ENCODE measurements at regions not wholly inside any gene's neighbourhood (a gene's known extent, or its start where the extent isn't known, plus 50 kb on each side); places are given as distances from the start of the nearest gene placed in this dataset.

DNA sequence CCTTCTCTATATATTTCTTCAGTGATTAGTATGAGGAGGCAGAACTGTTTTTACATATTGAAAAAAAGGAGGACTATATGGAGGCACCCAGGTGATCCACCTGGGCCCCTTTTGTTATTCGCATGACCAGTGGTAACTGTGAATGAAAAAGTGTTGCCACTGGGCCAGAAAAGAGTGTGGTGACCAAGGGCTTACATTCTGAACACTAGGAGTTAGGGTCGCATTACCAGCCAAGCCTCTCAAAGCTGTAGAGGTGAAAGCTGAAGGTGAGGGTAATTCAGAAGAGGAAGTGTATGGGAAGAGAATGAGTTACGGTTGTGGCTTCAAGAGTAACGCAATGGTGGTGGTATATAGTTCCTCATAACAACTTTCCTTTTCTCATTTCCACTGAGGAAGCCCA, 487.6 kb downstream of the TMEM182 start (continued):
- TF ChIP-seq, protein P1, sequence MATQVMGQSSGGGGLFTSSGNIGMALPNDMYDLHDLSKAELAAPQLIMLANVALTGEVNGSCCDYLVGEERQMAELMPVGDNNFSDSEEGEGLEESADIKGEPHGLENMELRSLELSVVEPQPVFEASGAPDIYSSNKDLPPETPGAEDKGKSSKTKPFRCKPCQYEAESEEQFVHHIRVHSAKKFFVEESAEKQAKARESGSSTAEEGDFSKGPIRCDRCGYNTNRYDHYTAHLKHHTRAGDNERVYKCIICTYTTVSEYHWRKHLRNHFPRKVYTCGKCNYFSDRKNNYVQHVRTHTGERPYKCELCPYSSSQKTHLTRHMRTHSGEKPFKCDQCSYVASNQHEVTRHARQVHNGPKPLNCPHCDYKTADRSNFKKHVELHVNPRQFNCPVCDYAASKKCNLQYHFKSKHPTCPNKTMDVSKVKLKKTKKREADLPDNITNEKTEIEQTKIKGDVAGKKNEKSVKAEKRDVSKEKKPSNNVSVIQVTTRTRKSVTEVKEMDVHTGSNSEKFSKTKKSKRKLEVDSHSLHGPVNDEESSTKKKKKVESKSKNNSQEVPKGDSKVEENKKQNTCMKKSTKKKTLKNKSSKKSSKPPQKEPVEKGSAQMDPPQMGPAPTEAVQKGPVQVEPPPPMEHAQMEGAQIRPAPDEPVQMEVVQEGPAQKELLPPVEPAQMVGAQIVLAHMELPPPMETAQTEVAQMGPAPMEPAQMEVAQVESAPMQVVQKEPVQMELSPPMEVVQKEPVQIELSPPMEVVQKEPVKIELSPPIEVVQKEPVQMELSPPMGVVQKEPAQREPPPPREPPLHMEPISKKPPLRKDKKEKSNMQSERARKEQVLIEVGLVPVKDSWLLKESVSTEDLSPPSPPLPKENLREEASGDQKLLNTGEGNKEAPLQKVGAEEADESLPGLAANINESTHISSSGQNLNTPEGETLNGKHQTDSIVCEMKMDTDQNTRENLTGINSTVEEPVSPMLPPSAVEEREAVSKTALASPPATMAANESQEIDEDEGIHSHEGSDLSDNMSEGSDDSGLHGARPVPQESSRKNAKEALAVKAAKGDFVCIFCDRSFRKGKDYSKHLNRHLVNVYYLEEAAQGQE (IDR thresholded peaks at IDR 0.05) = no peak
- TF ChIP-seq FOXA2 (IDR thresholded peaks at IDR 0.05) (no peak), TAF1 (conservative IDR thresholded peaks at IDR 0.05) (no peak), GABPA (IDR thresholded peaks at IDR 0.05 in 1 of 2, conservative IDR thresholded peaks at IDR 0.05 in 1 of 2) (no peak)
- TF ChIP-seq, protein P2, sequence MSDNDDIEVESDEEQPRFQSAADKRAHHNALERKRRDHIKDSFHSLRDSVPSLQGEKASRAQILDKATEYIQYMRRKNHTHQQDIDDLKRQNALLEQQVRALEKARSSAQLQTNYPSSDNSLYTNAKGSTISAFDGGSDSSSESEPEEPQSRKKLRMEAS (IDR thresholded peaks at IDR 0.05) = no peak

DNA sequence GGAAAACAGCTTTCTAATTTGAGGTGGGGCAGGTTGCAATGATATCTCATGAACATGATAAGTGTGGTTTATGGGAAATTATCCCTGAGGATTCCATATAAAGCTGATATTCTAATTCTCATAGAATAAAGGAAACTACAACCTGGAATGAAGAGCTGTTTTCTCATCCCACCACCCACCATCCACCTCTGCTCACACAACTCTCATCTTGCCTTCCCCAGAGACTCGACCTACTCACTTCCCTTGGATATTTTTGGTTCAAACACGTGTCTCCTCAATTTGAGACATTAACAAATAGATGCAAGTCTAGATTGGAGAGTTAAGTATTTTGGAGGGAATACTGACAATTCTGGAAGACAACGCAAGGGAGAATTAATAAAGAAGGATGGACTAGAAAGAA, 490.9 kb downstream of the TMEM182 start:
- no peak overlapping the region for H3K4me3 ChIP-seq (ENCODE audit: low read depth in 1 of 3, low read length in 3 of 3)
- WGBS = 59% methylated on average over 3 of the region's 3 CpGs
- no peak for DNase-seq (ENCODE audit: low spot score)
- H3K27me3 ChIP-seq (ENCODE audit: control insufficient read depth in 4 of 4, insufficient read depth in 4 of 4, low read length in 3 of 4) = peaks cover 0 to 3% (median 0%) of the 10 kb centered on the region in 4 donors
- TF ChIP-seq, protein P3, sequence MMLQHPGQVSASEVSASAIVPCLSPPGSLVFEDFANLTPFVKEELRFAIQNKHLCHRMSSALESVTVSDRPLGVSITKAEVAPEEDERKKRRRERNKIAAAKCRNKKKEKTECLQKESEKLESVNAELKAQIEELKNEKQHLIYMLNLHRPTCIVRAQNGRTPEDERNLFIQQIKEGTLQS (IDR thresholded peaks at IDR 0.05) = no peak
- TF ChIP-seq RAD21 (IDR thresholded peaks at IDR 0.05) (no peak), GABPA (IDR thresholded peaks at IDR 0.05 in 1 of 2, conservative IDR thresholded peaks at IDR 0.05 in 1 of 2) (no peak), HNF4G (IDR thresholded peaks at IDR 0.05) (no peak), HNF4A (conservative IDR thresholded peaks at IDR 0.05) (no peak), SP1 (IDR thresholded peaks at IDR 0.05) (no peak), FOXA2 (IDR thresholded peaks at IDR 0.05) (no peak), JUND (IDR thresholded peaks at IDR 0.05) (no peak), NR2F2 (IDR thresholded peaks at IDR 0.05) (no peak)
- TF ChIP-seq, protein P4, sequence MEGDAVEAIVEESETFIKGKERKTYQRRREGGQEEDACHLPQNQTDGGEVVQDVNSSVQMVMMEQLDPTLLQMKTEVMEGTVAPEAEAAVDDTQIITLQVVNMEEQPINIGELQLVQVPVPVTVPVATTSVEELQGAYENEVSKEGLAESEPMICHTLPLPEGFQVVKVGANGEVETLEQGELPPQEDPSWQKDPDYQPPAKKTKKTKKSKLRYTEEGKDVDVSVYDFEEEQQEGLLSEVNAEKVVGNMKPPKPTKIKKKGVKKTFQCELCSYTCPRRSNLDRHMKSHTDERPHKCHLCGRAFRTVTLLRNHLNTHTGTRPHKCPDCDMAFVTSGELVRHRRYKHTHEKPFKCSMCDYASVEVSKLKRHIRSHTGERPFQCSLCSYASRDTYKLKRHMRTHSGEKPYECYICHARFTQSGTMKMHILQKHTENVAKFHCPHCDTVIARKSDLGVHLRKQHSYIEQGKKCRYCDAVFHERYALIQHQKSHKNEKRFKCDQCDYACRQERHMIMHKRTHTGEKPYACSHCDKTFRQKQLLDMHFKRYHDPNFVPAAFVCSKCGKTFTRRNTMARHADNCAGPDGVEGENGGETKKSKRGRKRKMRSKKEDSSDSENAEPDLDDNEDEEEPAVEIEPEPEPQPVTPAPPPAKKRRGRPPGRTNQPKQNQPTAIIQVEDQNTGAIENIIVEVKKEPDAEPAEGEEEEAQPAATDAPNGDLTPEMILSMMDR (IDR thresholded peaks at IDR 0.05; ENCODE audit: low read depth, low read length, missing input control) = no peak
- TF ChIP-seq, protein P2 (IDR thresholded peaks at IDR 0.05) = no peak
- TF ChIP-seq, protein P5, sequence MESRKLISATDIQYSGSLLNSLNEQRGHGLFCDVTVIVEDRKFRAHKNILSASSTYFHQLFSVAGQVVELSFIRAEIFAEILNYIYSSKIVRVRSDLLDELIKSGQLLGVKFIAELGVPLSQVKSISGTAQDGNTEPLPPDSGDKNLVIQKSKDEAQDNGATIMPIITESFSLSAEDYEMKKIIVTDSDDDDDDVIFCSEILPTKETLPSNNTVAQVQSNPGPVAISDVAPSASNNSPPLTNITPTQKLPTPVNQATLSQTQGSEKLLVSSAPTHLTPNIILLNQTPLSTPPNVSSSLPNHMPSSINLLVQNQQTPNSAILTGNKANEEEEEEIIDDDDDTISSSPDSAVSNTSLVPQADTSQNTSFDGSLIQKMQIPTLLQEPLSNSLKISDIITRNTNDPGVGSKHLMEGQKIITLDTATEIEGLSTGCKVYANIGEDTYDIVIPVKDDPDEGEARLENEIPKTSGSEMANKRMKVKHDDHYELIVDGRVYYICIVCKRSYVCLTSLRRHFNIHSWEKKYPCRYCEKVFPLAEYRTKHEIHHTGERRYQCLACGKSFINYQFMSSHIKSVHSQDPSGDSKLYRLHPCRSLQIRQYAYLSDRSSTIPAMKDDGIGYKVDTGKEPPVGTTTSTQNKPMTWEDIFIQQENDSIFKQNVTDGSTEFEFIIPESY (IDR thresholded peaks at IDR 0.05) = no peak
- H3K9me3 ChIP-seq (ENCODE audit: control insufficient read depth in 4 of 4, low read length in 3 of 4) = peaks cover 0 to 5% (median 0%) of the 10 kb centered on the region in 4 donors
- no peak overlapping the region for H3K27ac ChIP-seq (ENCODE audit: low read depth in 1 of 2, low read length in 2 of 2)
- no peaks in the 10 kb centered on the region for H3K4me1 ChIP-seq (ENCODE audit: control insufficient read depth in 4 of 4, insufficient read depth in 4 of 4, low read length in 3 of 4)
- no peaks in the 10 kb centered on the region for H3K36me3 ChIP-seq (ENCODE audit: control insufficient read depth in 4 of 4, insufficient read depth in 3 of 4, low read depth in 1 of 4, low read length in 3 of 4)
- no peak overlapping the region for H3K9ac ChIP-seq (ENCODE audit: low read depth in 1 of 2, low read length in 2 of 2)
